Spleen (tissue), 11 donors: ENCODE measurements at regions not wholly inside any gene's neighbourhood (a gene's known extent, or its start where the extent isn't known, plus 50 kb on each side); places are given as distances from the start of the nearest gene placed in this dataset.

Source experiments
- DNase-seq: peaks from one replicate; pipeline ENCODE4 v3.0.0-alpha.2; 2020
- H3K27ac ChIP-seq, 8 donors: fragments of 200-600 bp; sonication (generic) in 7 of 8; 1 replicate in 4 of 8; 2 replicates in 4 of 8; pipeline versions ENCODE4 v1.5.0 to v1.8.0; 2016 to 2021; ENCODE audit warnings: inconsistent platforms in 4 of 8, mild to moderate bottlenecking in 4 of 8, moderate library complexity in 1 of 8
- H3K27me3 ChIP-seq, 7 donors: fragments of 200-600 bp; sonication (generic) in 6 of 7; replicated peaks in 1 of 7; 1 replicate in 4 of 7; 2 replicates in 3 of 7; pipeline versions ENCODE4 v1.5.0 to v1.8.0; 2016 to 2021; ENCODE audit warnings: inconsistent platforms in 3 of 7, mild to moderate bottlenecking in 1 of 7
- H3K36me3 ChIP-seq, 6 donors: fragments of 200-600 bp; sonication (generic) in 5 of 6; 1 replicate in 4 of 6; 2 replicates in 2 of 6; pipeline versions ENCODE4 v1.5.0 to v1.8.0; 2016 to 2021; ENCODE audit warnings: inconsistent platforms in 2 of 6
- H3K4me1 ChIP-seq, 6 donors: fragments of 200-600 bp; sonication (generic) in 5 of 6; 1 replicate in 3 of 6; 2 replicates in 3 of 6; pipeline versions ENCODE4 v1.5.0 to v1.8.0; 2016 to 2021; ENCODE audit warnings: inconsistent platforms in 3 of 6
- H3K4me3 ChIP-seq, 8 donors: fragments of 200-600 bp; sonication (generic) in 7 of 8; 1 replicate in 4 of 8; 2 replicates in 4 of 8; pipeline versions ENCODE4 v1.5.0 to v1.8.0; 2016 to 2021; ENCODE audit warnings: inconsistent platforms in 4 of 8, mild to moderate bottlenecking in 4 of 8, moderate library complexity in 2 of 8
- H3K9me3 ChIP-seq, 8 donors: fragments of 200-600 bp; sonication (generic) in 7 of 8; 1 replicate in 4 of 8; 2 replicates in 4 of 8; pipeline versions ENCODE4 v1.5.0 to v1.8.0; 2016 to 2021; ENCODE audit warnings: inconsistent platforms in 4 of 8
- POLR2A ChIP-seq, 3 donors: fragments of 450-650 bp; IDR thresholded peaks; one replicate each; pipeline ENCODE4 v1.5.1; 2017; ENCODE audit warnings: antibody characterized with exemption in 3 of 3, mild to moderate bottlenecking in 1 of 3
- POLR2AphosphoS5 ChIP-seq, 3 donors: sonication (generic); formaldehyde crosslinking; IDR thresholded peaks; one replicate each; pipeline ENCODE4 v1.5.1; 2017; ENCODE audit warnings: antibody characterized with exemption in 3 of 3
- WGBS, 5 donors: extraction: QIAGEN DNeasy Blood & Tissue Kit in 3 of 5; methylation state at CpG; one replicate each; pipeline versions ENCODE4 v1.1.5 to v1.1.7; 2013 to 2018; 5-methylcytosine and 5-hydroxymethylcytosine counted together
- intact Hi-C: fragments of 100-400 bp; cut with DNase I; formaldehyde crosslinking; loops from one replicate; pipeline ENCODE4 v1.15.0; 2023; ENCODE audit warnings: low total_unique reads
- small RNA-seq, 4 donors: library from RNA; depleted of rRNA; stranded (forward); fragments of <200 nt; gene quantifications; one replicate each; pipeline ENCODE3, GENCODE V24; 2016
- TF ChIP-seq, protein P1 (sequence below), 11 experiments: fragments of 200-600 bp in 7 of 11; fragments of 450-650 bp in 4 of 11; sonication (generic) in 4 of 11; IDR thresholded peaks in 8 of 11; conservative IDR thresholded peaks in 3 of 11; 1 replicate in 7 of 11; 2 replicates in 4 of 11; pipeline versions ENCODE4 v1.4.0 to v1.8.0; 2016 to 2021; ENCODE audit warnings: antibody characterized with exemption in 11 of 11, inconsistent platforms in 4 of 11, mild to moderate bottlenecking in 1 of 11
- donor health status: healthy with polysubstance abuse.
- donor health status: DM: no; HTN: no; CAD: no; lungs with moderate emphysema.
- donor health status: DM: no; HTN: no; CAD: no.
- donor health status: Bipolar disorder and iron deficiency.
- donor health status: healthy.
- donor health status: DM: no; HTN: no; CAD: no.
- donor health status: DM: yes; HTN: yes; CAD: no.

DNA sequence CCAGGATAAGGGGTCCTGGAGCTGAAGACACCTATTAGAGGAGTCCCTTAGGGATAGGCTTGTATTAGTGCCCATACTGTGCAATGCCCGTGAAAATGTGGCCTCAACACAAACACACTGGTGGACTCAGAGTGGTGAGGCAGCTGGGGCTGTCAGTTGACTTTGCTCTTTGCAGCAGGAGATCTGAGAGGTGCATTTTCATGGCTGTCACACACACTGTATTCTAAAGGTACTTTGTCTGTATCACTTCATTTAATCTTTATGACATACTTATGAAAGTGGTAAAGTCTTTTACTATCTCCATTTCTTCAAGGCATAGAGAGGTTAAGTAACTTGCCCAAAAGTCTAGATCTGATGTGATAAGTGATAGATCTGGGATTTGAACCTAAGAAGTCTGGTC, 55.1 kb upstream of the GCFC2 start:
- no peak for DNase-seq
- H3K9me3 ChIP-seq: peaks cover 0 to 3% (median 0%) of the 10 kb centered on the region in 8 donors
- TF ChIP-seq POLR2A (IDR thresholded peaks at IDR 0.05): no peak
- TF ChIP-seq, protein P1, sequence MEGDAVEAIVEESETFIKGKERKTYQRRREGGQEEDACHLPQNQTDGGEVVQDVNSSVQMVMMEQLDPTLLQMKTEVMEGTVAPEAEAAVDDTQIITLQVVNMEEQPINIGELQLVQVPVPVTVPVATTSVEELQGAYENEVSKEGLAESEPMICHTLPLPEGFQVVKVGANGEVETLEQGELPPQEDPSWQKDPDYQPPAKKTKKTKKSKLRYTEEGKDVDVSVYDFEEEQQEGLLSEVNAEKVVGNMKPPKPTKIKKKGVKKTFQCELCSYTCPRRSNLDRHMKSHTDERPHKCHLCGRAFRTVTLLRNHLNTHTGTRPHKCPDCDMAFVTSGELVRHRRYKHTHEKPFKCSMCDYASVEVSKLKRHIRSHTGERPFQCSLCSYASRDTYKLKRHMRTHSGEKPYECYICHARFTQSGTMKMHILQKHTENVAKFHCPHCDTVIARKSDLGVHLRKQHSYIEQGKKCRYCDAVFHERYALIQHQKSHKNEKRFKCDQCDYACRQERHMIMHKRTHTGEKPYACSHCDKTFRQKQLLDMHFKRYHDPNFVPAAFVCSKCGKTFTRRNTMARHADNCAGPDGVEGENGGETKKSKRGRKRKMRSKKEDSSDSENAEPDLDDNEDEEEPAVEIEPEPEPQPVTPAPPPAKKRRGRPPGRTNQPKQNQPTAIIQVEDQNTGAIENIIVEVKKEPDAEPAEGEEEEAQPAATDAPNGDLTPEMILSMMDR (IDR thresholded peaks at IDR 0.05 in 8 of 11, conservative IDR thresholded peaks at IDR 0.05 in 3 of 11): no peak
- no peak for TF ChIP-seq POLR2AphosphoS5 (IDR thresholded peaks at IDR 0.05)
- no peaks in the 10 kb centered on the region for H3K36me3 ChIP-seq
- peaks cover 0 to 9% (median 0%) of the 10 kb centered on the region in 7 donors for H3K27me3 ChIP-seq
- H3K27ac ChIP-seq: no peak overlapping the region
- H3K4me3 ChIP-seq: no peak overlapping the region
- 83 to 94% (median 86%) methylated on average over 1 of the region's 1 CpG for WGBS, 5 donors
- intact Hi-C loops: no loop called here
- H3K4me1 ChIP-seq: no peaks in the 10 kb centered on the region

DNA sequence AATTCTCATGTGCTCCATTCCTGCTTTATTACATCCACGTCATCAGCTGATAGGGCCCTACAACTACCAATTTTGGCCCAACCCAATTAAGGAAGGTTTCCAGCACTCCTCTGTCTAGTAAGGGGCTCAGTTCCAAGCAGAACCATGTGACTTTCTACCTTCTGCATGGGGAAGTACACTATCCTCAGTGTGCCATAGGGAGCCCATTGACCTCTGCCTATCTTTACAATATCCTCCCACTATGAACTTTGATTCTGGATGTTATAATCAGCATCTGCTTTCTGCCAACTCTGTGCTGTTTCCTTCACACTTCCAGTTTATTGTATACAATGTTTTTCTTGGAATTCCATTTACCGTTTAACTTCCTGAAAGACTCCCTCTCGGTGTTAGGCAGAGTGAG, 53.9 kb upstream of the GCFC2 start:
- TF ChIP-seq POLR2AphosphoS5 (IDR thresholded peaks at IDR 0.05): no peak
- TF ChIP-seq, protein P1 (IDR thresholded peaks at IDR 0.05 in 8 of 11, conservative IDR thresholded peaks at IDR 0.05 in 3 of 11): no peak
- no peak for TF ChIP-seq POLR2A (IDR thresholded peaks at IDR 0.05)
- no peak overlapping the region for H3K27ac ChIP-seq
- WGBS, 5 donors: 42 to 60% (median 53%) methylated on average over 3 of the region's 3 CpGs
- DNase-seq: no peak
- H3K9me3 ChIP-seq: peaks cover 0 to 3% (median 0%) of the 10 kb centered on the region in 8 donors
- no peak overlapping the region for H3K4me3 ChIP-seq
- peaks cover 0 to 9% (median 0%) of the 10 kb centered on the region in 7 donors for H3K27me3 ChIP-seq
- H3K36me3 ChIP-seq: no peaks in the 10 kb centered on the region
- intact Hi-C loops: no loop called here
- H3K4me1 ChIP-seq: no peaks in the 10 kb centered on the region

Small RNA genes lying in the stretch of these regions (small RNA-seq; reads per million reads assigned to genes)
- gene RN7SKP164: 0 reads per million in 4 donors
